ENCODE measurements at regions not wholly inside any gene's neighbourhood (a gene's known extent, or its start where the extent isn't known, plus 50 kb on each side); places are given as distances from the start of the nearest gene placed in this dataset.

DNA sequence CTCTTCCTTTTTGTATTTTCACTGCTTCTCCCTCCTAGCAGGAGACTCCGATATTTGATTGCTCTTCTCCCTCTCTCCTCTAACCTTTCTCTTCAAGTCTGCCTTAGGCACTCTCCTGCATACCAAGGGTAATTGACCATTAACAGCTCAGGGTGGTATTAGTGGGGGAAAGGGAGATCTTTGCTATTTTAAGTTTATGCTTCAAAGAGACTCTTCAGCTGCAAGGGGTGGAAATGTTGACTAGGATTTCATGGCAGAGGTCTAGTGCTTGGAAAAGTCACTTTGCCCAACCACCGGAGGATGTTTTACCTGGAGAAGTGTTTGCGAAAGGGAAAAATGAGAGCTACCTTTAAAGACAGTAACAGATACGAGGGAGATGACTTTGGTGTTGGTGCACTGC is 453.7 kb downstream of the SLC4A3 start:
- no peak for FAIRE-seq
- TF ChIP-seq POLR2A (IDR thresholded peaks at IDR 0.05; ENCODE audit: low read depth, low read length): no peak
- TF ChIP-seq POLR2AphosphoS5 (IDR thresholded peaks at IDR 0.05; ENCODE audit: low read depth, low read length): no peak
- TF ChIP-seq PAX5 (IDR thresholded peaks at IDR 0.05; ENCODE audit: insufficient read depth, low read length, severe bottlenecking): no peak
- TF ChIP-seq POU2F2 (IDR thresholded peaks at IDR 0.05; ENCODE audit: low read depth, low read length): no peak
- no peak for TF ChIP-seq TAF1 (IDR thresholded peaks at IDR 0.05; ENCODE audit: low read depth, low read length)
- no peak for TF ChIP-seq SPI1 (IDR thresholded peaks at IDR 0.05; ENCODE audit: low read depth, low read length)
- DNase-seq (ENCODE audit: insufficient read length, low spot score): no peak

DNA sequence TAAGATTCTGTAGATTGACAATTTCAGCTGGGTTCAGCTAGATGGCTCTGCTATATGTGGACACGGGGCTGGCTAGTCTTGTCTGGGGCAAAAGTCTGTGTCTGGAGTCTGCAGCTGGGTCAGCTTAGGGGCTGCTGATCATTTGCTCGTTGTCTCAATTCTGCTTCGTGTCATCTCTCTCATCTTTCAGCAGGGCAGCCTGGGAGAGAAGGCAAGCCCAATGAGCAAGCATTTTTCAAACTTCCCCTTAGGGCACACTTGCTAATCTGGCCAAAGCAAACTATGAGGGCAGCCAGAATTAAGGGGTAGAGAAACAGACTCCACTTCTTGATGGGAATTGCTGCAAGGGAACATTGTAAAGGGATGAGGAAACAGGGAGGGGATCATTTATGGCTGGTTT is 462.6 kb downstream of the SLC4A3 start:
- FAIRE-seq (no peak), DNase-seq (ENCODE audit: insufficient read length, low spot score) (no peak)
- TF ChIP-seq TAF1 (IDR thresholded peaks at IDR 0.05; ENCODE audit: low read depth, low read length) (no peak), POLR2AphosphoS5 (IDR thresholded peaks at IDR 0.05; ENCODE audit: low read depth, low read length) (no peak), POU2F2 (IDR thresholded peaks at IDR 0.05; ENCODE audit: low read depth, low read length) (no peak), PAX5 (IDR thresholded peaks at IDR 0.05; ENCODE audit: insufficient read depth, low read length, severe bottlenecking) (no peak), POLR2A (IDR thresholded peaks at IDR 0.05; ENCODE audit: low read depth, low read length) (no peak), SPI1 (IDR thresholded peaks at IDR 0.05; ENCODE audit: low read depth, low read length) (no peak)

DNA sequence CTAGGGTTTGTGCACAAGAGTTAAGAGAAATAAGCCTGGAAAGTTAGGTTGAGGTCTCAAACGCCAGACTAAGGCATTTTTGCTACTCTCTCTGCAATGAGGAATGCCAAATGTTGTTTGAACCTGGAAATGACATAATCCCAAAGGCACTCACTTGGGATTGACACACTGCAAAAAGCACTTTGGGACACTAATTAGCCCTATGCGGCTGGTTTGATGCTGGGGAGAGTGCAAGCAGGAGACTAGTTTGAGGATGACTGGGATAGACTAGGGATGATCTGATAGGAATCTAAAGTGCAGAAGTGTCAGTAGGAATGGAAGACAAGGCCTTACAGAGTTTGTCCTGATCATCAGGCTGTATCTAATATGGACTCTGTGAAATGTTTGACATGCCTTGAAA is 469.0 kb downstream of the SLC4A3 start:
- TF ChIP-seq TAF1 (IDR thresholded peaks at IDR 0.05; ENCODE audit: low read depth, low read length): no peak
- no peak for TF ChIP-seq POLR2AphosphoS5 (IDR thresholded peaks at IDR 0.05; ENCODE audit: low read depth, low read length)
- TF ChIP-seq POU2F2 (IDR thresholded peaks at IDR 0.05; ENCODE audit: low read depth, low read length): no peak
- TF ChIP-seq PAX5 (IDR thresholded peaks at IDR 0.05; ENCODE audit: insufficient read depth, low read length, severe bottlenecking): no peak
- no peak for TF ChIP-seq POLR2A (IDR thresholded peaks at IDR 0.05; ENCODE audit: low read depth, low read length)
- TF ChIP-seq SPI1 (IDR thresholded peaks at IDR 0.05; ENCODE audit: low read depth, low read length): no peak
- FAIRE-seq: no peak

DNA sequence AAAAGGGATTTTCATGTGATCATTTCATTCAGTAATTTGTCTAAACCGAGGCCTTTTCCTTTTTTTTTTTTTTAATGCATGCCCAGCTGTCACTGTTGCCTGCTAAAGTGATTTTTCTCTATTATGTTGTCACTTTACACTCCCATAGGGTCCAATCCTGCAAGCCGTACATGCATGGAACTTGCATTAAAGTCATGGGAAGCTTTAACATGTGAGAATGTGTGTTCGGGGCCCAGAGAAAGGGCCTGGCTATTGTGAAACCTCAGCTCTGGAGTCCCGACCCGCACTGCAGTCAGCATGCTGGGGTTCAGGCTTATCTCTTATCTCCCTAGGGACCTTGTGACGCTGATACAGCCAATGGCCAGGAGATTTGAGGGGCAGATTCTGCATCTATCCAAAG is 474.6 kb downstream of the SLC4A3 start:
- no peak for FAIRE-seq
- TF ChIP-seq PAX5 (IDR thresholded peaks at IDR 0.05; ENCODE audit: insufficient read depth, low read length, severe bottlenecking) (no peak), POLR2A (IDR thresholded peaks at IDR 0.05; ENCODE audit: low read depth, low read length) (no peak), SPI1 (IDR thresholded peaks at IDR 0.05; ENCODE audit: low read depth, low read length) (no peak), POU2F2 (IDR thresholded peaks at IDR 0.05; ENCODE audit: low read depth, low read length) (no peak), POLR2AphosphoS5 (IDR thresholded peaks at IDR 0.05; ENCODE audit: low read depth, low read length) (no peak), TAF1 (IDR thresholded peaks at IDR 0.05; ENCODE audit: low read depth, low read length) (no peak)
- no peak for DNase-seq (ENCODE audit: insufficient read length, low spot score)

More for the DNA sequence above, 469.0 kb downstream of the SLC4A3 start:
- DNase-seq (ENCODE audit: insufficient read length, low spot score): no peak

DNA sequence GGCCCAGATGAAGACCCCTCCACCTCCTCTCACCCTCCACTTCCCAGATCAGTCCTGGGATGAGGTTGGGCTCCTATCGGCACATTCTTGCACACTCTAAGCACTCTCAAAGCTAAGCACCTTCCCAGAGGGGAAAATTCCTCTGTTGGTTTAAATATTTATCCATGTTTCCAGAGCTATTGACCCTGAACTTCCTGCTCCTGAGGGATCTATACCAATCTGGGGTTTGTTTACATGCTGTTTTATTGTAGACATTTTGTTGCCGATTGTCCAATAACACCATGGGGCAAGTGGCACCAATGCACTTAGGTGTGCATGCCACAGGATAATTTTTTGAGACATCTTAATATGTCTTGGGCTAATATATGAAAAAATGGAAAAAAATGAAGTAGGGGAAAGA is 476.2 kb downstream of the SLC4A3 start:
- no peak for FAIRE-seq
- TF ChIP-seq POU2F2 (IDR thresholded peaks at IDR 0.05; ENCODE audit: low read depth, low read length): no peak
- no peak for TF ChIP-seq TAF1 (IDR thresholded peaks at IDR 0.05; ENCODE audit: low read depth, low read length)
- TF ChIP-seq POLR2A (IDR thresholded peaks at IDR 0.05; ENCODE audit: low read depth, low read length): no peak
- no peak for TF ChIP-seq POLR2AphosphoS5 (IDR thresholded peaks at IDR 0.05; ENCODE audit: low read depth, low read length)
- TF ChIP-seq SPI1 (IDR thresholded peaks at IDR 0.05; ENCODE audit: low read depth, low read length): no peak
- no peak for TF ChIP-seq PAX5 (IDR thresholded peaks at IDR 0.05; ENCODE audit: insufficient read depth, low read length, severe bottlenecking)

DNA sequence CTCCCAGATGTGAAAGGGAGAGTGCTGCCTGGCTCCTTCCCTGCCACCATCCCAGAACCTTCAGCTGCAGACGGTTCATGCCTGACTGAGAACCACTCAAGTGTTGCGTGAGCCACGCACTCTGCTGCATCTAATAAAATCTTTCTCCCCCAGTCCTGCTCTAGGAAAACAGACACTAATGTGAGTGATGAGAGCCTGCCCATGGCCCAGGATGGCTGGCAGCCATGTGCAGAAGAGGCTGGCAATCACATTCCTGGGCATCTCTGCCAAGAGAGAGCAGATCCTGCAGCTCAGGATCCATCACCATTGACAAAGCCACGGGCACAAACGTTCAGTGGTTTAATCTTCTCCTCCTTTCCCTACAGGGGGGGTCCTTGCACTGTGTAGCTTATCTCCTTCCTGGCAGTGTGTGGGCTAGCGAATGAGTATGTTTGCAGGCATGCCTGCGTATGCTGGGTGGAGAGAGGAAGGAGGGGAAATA is 477.5 kb downstream of the SLC4A3 start:
- no peak for FAIRE-seq
- TF ChIP-seq TAF1 (IDR thresholded peaks at IDR 0.05; ENCODE audit: low read depth, low read length) (no peak), PAX5 (IDR thresholded peaks at IDR 0.05; ENCODE audit: insufficient read depth, low read length, severe bottlenecking) (no peak), POLR2AphosphoS5 (IDR thresholded peaks at IDR 0.05; ENCODE audit: low read depth, low read length) (no peak), POLR2A (IDR thresholded peaks at IDR 0.05; ENCODE audit: low read depth, low read length) (no peak), SPI1 (IDR thresholded peaks at IDR 0.05; ENCODE audit: low read depth, low read length) (no peak), POU2F2 (IDR thresholded peaks at IDR 0.05; ENCODE audit: low read depth, low read length) (no peak)
- no peak for DNase-seq (ENCODE audit: insufficient read length, low spot score)

More for the DNA sequence above, 476.2 kb downstream of the SLC4A3 start:
- no peak for DNase-seq (ENCODE audit: insufficient read length, low spot score)

DNA sequence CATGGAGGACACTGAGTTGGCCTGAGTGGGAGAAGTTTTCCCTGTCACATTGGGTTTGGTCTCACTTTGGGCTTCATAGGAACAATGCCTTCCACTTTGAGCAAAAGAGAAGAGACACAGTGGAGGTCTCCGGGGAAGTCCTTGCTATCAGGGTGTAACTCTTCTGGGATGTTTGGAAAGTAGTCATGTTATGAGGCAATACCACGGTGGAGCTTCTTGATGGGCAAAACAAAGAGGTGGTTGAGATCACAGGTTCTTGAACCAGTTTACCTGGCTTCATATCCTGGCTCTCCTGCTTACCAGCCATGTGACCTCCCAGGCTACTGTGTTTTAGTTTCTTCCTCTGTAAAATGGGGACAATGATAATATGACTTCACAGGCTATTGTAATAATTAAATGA is 478.6 kb downstream of the SLC4A3 start:
- DNase-seq (ENCODE audit: insufficient read length, low spot score): no peak
- no peak for TF ChIP-seq SPI1 (IDR thresholded peaks at IDR 0.05; ENCODE audit: low read depth, low read length)
- TF ChIP-seq POU2F2 (IDR thresholded peaks at IDR 0.05; ENCODE audit: low read depth, low read length): no peak
- no peak for TF ChIP-seq POLR2AphosphoS5 (IDR thresholded peaks at IDR 0.05; ENCODE audit: low read depth, low read length)
- no peak for TF ChIP-seq TAF1 (IDR thresholded peaks at IDR 0.05; ENCODE audit: low read depth, low read length)
- TF ChIP-seq POLR2A (IDR thresholded peaks at IDR 0.05; ENCODE audit: low read depth, low read length): no peak
- TF ChIP-seq PAX5 (IDR thresholded peaks at IDR 0.05; ENCODE audit: insufficient read depth, low read length, severe bottlenecking): no peak
- FAIRE-seq: no peak

DNA sequence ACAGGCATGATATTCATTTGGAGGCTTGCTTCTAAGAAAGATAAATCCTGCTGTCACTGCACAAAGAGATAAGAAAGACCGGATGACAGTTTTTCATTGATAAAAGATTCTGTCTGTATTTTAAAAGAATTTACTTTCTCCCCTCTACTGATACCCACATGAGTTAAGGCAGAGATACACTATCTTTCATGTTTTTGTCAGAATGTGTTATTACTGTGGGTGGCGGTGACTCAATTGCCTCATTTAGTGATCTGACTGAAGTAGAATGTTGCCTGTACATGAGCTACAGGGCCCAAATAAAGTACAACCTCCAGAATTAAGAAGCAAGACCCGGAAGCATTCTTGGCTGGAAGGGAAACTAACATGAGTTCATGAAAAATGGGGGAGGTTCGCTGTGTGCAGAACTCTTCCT is 480.0 kb downstream of the SLC4A3 start:
- TF ChIP-seq POLR2AphosphoS5 (IDR thresholded peaks at IDR 0.05; ENCODE audit: low read depth, low read length) (no peak), PAX5 (IDR thresholded peaks at IDR 0.05; ENCODE audit: insufficient read depth, low read length, severe bottlenecking) (no peak), POLR2A (IDR thresholded peaks at IDR 0.05; ENCODE audit: low read depth, low read length) (no peak), POU2F2 (IDR thresholded peaks at IDR 0.05; ENCODE audit: low read depth, low read length) (no peak)
- FAIRE-seq (no peak), DNase-seq (ENCODE audit: insufficient read length, low spot score) (no peak)

DNA sequence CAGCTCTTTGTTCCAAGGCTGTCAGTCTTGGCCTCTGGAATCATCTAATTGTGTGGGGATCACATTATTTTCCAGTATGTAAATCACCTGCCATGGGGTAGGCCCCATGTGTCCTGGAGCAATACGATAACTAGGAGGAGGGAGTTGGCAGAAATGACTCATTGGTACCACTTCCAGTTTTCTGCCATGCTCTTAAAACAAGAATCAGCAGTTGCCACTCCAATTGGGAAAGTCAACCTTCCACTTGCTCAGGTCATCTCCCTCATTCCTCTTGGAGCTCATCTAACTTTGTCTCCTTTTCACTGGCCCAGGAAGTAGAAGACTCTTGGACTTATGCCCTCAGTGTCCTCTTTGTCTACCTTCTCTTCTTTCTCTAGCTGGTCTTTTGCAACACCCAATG is 487.0 kb downstream of the SLC4A3 start:
- TF ChIP-seq PAX5 (IDR thresholded peaks at IDR 0.05; ENCODE audit: insufficient read depth, low read length, severe bottlenecking): no peak
- TF ChIP-seq TAF1 (IDR thresholded peaks at IDR 0.05; ENCODE audit: low read depth, low read length): no peak
- TF ChIP-seq POLR2A (IDR thresholded peaks at IDR 0.05; ENCODE audit: low read depth, low read length): no peak
- no peak for TF ChIP-seq SPI1 (IDR thresholded peaks at IDR 0.05; ENCODE audit: low read depth, low read length)
- TF ChIP-seq POU2F2 (IDR thresholded peaks at IDR 0.05; ENCODE audit: low read depth, low read length): no peak
- TF ChIP-seq POLR2AphosphoS5 (IDR thresholded peaks at IDR 0.05; ENCODE audit: low read depth, low read length): no peak
- DNase-seq (ENCODE audit: insufficient read length, low spot score): no peak
- no peak for FAIRE-seq

DNA sequence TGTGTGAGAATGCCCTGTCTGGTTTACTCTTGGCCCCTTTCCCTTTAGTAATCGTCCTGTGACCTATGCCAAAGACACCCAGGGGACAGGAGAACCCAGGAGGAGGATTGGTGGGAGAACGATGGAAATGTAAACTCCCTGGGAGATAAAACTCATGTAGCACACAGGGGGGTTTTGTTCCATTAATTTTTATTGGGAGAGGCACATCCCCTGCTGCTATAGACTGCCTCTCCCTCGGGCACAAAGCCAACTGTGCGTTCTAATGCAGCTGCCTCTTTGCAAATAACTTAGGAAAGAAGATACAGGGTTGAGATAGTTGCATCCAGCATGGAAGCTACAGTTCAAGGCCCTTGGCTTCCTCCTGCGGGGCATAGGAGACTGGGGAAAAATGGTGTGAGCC is 489.6 kb downstream of the SLC4A3 start:
- FAIRE-seq: no peak
- TF ChIP-seq POU2F2 (IDR thresholded peaks at IDR 0.05; ENCODE audit: low read depth, low read length) (no peak), POLR2A (IDR thresholded peaks at IDR 0.05; ENCODE audit: low read depth, low read length) (no peak), POLR2AphosphoS5 (IDR thresholded peaks at IDR 0.05; ENCODE audit: low read depth, low read length) (no peak), SPI1 (IDR thresholded peaks at IDR 0.05; ENCODE audit: low read depth, low read length) (no peak), PAX5 (IDR thresholded peaks at IDR 0.05; ENCODE audit: insufficient read depth, low read length, severe bottlenecking) (no peak), TAF1 (IDR thresholded peaks at IDR 0.05; ENCODE audit: low read depth, low read length) (no peak)
- DNase-seq (ENCODE audit: insufficient read length, low spot score): no peak
